Astrocyte (in vitro differentiated cells and primary cell): ENCODE measurements at regions not wholly inside any gene's neighbourhood (a gene's known extent, or its start where the extent isn't known, plus 50 kb on each side); places are given as distances from the start of the nearest gene placed in this dataset.

Experiments used
- EZH2 ChIP-seq: IDR thresholded peaks from 2 replicates; pipeline ENCODE4 v1.6.1; 2012; ENCODE audit warnings: mild to moderate bottlenecking, low read length, inconsistent platforms; ENCODE audit not compliant: insufficient read depth
- TF ChIP-seq, protein P1 (sequence below): IDR thresholded peaks from 2 replicates; pipeline ENCODE4 v1.5.1; 2011; ENCODE audit warnings: low read depth, mild to moderate bottlenecking, inconsistent platforms, low read length, moderate library complexity; ENCODE audit not compliant: insufficient read depth

DNA sequence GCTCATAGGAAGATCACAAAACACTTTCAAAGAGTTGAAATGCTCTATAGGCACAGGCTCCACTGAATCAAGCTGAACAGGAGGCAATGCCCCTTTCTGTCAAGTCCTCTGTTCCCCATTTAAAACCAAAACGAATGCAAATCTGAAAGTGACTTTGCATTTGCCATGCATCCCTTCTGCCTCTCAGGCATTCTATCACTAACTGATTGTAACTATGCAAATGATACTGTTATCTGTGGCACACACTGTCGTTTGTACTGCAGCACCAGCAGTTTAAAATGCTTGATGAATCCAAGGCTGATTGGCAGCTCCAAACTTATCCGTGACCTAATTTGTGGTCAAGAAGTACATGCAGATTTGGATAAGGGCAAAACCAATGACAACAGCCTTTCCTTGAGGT is 1067.5 kb upstream of the MAP3K7 start:
- TF ChIP-seq, protein P1, sequence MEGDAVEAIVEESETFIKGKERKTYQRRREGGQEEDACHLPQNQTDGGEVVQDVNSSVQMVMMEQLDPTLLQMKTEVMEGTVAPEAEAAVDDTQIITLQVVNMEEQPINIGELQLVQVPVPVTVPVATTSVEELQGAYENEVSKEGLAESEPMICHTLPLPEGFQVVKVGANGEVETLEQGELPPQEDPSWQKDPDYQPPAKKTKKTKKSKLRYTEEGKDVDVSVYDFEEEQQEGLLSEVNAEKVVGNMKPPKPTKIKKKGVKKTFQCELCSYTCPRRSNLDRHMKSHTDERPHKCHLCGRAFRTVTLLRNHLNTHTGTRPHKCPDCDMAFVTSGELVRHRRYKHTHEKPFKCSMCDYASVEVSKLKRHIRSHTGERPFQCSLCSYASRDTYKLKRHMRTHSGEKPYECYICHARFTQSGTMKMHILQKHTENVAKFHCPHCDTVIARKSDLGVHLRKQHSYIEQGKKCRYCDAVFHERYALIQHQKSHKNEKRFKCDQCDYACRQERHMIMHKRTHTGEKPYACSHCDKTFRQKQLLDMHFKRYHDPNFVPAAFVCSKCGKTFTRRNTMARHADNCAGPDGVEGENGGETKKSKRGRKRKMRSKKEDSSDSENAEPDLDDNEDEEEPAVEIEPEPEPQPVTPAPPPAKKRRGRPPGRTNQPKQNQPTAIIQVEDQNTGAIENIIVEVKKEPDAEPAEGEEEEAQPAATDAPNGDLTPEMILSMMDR: no peak
- TF ChIP-seq EZH2: no peak
